ENCODE measurements at regions not wholly inside any gene's neighbourhood (a gene's known extent, or its start where the extent isn't known, plus 50 kb on each side); places are given as distances from the start of the nearest gene placed in this dataset.

DNA sequence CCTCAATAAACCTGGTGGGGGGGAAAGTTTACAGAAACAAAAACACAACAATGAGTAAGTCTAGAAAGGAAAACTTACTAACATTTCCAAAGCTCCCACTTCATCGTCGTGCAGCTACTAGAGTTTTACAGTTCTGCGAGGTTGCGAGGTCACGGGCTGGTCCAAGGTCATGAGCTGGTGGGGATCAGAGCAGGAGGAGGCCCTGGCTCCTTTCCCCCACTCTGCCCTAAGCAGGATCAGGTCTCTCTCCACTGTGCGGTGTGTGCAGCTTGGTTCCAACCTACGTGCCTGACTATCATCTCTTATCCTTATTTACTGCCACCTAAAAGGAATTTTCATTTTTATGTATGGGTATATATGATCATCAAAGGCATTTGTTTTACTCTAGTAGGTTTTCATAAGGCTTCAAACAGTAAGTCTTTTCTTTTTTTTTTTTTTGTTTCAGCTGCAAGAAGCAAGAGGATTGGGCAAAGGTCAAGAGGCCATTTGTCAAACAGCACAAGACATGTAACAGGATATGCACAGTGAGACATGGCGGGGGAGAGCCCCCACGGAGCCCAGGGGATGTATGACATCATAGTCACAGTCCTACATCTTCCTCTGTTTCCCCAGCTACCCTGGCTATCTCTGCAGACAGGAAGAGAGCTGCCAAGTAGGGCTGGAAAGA is 76.6 kb upstream of the POMP start:
- TF ChIP-seq, protein P1, sequence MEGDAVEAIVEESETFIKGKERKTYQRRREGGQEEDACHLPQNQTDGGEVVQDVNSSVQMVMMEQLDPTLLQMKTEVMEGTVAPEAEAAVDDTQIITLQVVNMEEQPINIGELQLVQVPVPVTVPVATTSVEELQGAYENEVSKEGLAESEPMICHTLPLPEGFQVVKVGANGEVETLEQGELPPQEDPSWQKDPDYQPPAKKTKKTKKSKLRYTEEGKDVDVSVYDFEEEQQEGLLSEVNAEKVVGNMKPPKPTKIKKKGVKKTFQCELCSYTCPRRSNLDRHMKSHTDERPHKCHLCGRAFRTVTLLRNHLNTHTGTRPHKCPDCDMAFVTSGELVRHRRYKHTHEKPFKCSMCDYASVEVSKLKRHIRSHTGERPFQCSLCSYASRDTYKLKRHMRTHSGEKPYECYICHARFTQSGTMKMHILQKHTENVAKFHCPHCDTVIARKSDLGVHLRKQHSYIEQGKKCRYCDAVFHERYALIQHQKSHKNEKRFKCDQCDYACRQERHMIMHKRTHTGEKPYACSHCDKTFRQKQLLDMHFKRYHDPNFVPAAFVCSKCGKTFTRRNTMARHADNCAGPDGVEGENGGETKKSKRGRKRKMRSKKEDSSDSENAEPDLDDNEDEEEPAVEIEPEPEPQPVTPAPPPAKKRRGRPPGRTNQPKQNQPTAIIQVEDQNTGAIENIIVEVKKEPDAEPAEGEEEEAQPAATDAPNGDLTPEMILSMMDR (IDR thresholded peaks at IDR 0.05) = no peak
- TF ChIP-seq POLR2A (IDR thresholded peaks at IDR 0.05) (no peak), EP300 (IDR thresholded peaks at IDR 0.05) (no peak)
